H9 (cell line): ENCODE measurements at regions not wholly inside any gene's neighbourhood (a gene's known extent, or its start where the extent isn't known, plus 50 kb on each side); places are given as distances from the start of the nearest gene placed in this dataset.

Experiments used
- DNase-seq: peaks from one replicate; pipeline ENCODE4 v3.0.0-alpha.2; 2017
- H2AFZ ChIP-seq: one replicate; pipeline ENCODE4 v1.6.1; 2013; ENCODE audit warnings: mild to moderate bottlenecking, low read length, control low read depth, moderate library complexity
- H2AK5ac ChIP-seq: 2 replicates; pipeline ENCODE4 v1.6.1; 2013; ENCODE audit warnings: low read length, control low read depth, mixed read lengths; ENCODE audit not compliant: insufficient read length
- H2BK120ac ChIP-seq: one replicate; pipeline ENCODE4 v1.6.1; 2013; ENCODE audit warnings: low read depth, mild to moderate bottlenecking, low read length, control low read depth, inconsistent platforms; ENCODE audit not compliant: poor library complexity, severe bottlenecking
- H2BK12ac ChIP-seq: 2 replicates; pipeline ENCODE4 v1.6.1; 2013; ENCODE audit warnings: low read length, control low read depth, mixed read lengths, low read depth; ENCODE audit not compliant: insufficient read length
- H2BK15ac ChIP-seq: 2 replicates; pipeline ENCODE4 v1.6.1; 2013; ENCODE audit warnings: low read depth, low read length, control low read depth
- H2BK20ac ChIP-seq: one replicate; pipeline ENCODE4 v1.6.1; 2013; ENCODE audit warnings: low read depth, mild to moderate bottlenecking, low read length, control low read depth, inconsistent platforms; ENCODE audit not compliant: poor library complexity, severe bottlenecking
- H2BK5ac ChIP-seq: 2 replicates; pipeline ENCODE4 v1.6.1; 2013; ENCODE audit warnings: low read length, control low read depth, mixed read lengths; ENCODE audit not compliant: insufficient read length
- H3K14ac ChIP-seq: 2 replicates; pipeline ENCODE4 v1.6.1; 2013; ENCODE audit warnings: low read length, control low read depth; ENCODE audit not compliant: insufficient read depth
- H3K18ac ChIP-seq: 2 replicates; pipeline ENCODE4 v1.6.1; 2013; ENCODE audit warnings: low read depth, mild to moderate bottlenecking, mixed read lengths, low read length, control low read depth; ENCODE audit not compliant: insufficient read length
- H3K23ac ChIP-seq: 2 replicates; pipeline ENCODE4 v1.6.1; 2013; ENCODE audit warnings: low read length, control low read depth, mixed read lengths, low read depth; ENCODE audit not compliant: insufficient read length
- H3K23me2 ChIP-seq: 2 replicates; pipeline ENCODE4 v1.6.1; 2013; ENCODE audit warnings: low read depth, mild to moderate bottlenecking, mixed read lengths, low read length, control low read depth; ENCODE audit not compliant: insufficient read length, poor library complexity, severe bottlenecking
- H3K27ac ChIP-seq: 2 replicates; pipeline ENCODE4 v1.5.1; 2013; ENCODE audit warnings: low read length, control low read depth, mixed read lengths, low read depth; ENCODE audit not compliant: insufficient read length
- H3K27me3 ChIP-seq: 2 replicates; pipeline ENCODE4 v1.6.1; 2013; ENCODE audit warnings: low read length, control low read depth, inconsistent platforms; ENCODE audit not compliant: insufficient read depth
- H3K4ac ChIP-seq: 2 replicates; pipeline ENCODE4 v1.6.1; 2013; ENCODE audit warnings: low read depth, mild to moderate bottlenecking, control low read depth, inconsistent platforms, low read length, moderate library complexity
- H3K4me1 ChIP-seq: 2 replicates; pipeline ENCODE4 v1.6.1; 2013; ENCODE audit warnings: low read length, control low read depth, inconsistent platforms; ENCODE audit not compliant: insufficient read depth
- H3K4me2 ChIP-seq: 2 replicates; pipeline ENCODE4 v1.6.1; 2013; ENCODE audit warnings: low read length, control low read depth, mixed read lengths; ENCODE audit not compliant: insufficient read length, insufficient read depth
- H3K56ac ChIP-seq: 2 replicates; pipeline ENCODE4 v1.6.1; 2013; ENCODE audit warnings: low read depth, mild to moderate bottlenecking, mixed read lengths, low read length, control low read depth; ENCODE audit not compliant: insufficient read length
- H3K79me1 ChIP-seq: 2 replicates; pipeline ENCODE4 v1.6.1; 2013; ENCODE audit warnings: low read depth, mild to moderate bottlenecking, moderate library complexity, low read length, control low read depth, inconsistent platforms; ENCODE audit not compliant: insufficient read depth, poor library complexity, severe bottlenecking
- H3K79me2 ChIP-seq: 2 replicates; pipeline ENCODE4 v1.6.1; 2013; ENCODE audit warnings: low read length, control low read depth, inconsistent platforms; ENCODE audit not compliant: insufficient read depth
- H3K9ac ChIP-seq: 2 replicates; pipeline ENCODE4 v1.6.1; 2013; ENCODE audit warnings: low read length, control low read depth, mixed read lengths; ENCODE audit not compliant: insufficient read length; ENCODE audit errors: extremely low read depth
- H3K9me3 ChIP-seq: one replicate; pipeline ENCODE4 v1.6.1; 2013; ENCODE audit warnings: low read depth, low read length, inconsistent platforms; ENCODE audit not compliant: control insufficient read depth
- H3T11ph ChIP-seq: one replicate; pipeline ENCODE4 v1.6.1; 2013; ENCODE audit warnings: mild to moderate bottlenecking, low read length, control low read depth, inconsistent platforms
- H4K20me1 ChIP-seq: one replicate; pipeline ENCODE4 v1.6.1; 2013; ENCODE audit not compliant: control insufficient read depth, insufficient read length, insufficient read depth
- H4K5ac ChIP-seq: 2 replicates; pipeline ENCODE4 v1.6.1; 2013; ENCODE audit warnings: low read depth, mild to moderate bottlenecking, mixed read lengths, low read length, control low read depth; ENCODE audit not compliant: insufficient read length
- H4K8ac ChIP-seq: replicated peaks from 2 replicates; pipeline ENCODE4 v1.6.1; 2013; ENCODE audit warnings: low read length, control low read depth, mixed read lengths, low read depth; ENCODE audit not compliant: insufficient read length
- H4K91ac ChIP-seq: 2 replicates; pipeline ENCODE4 v1.6.1; 2013; ENCODE audit warnings: low read depth, mild to moderate bottlenecking, moderate library complexity, mixed read lengths, low read length, control low read depth; ENCODE audit not compliant: insufficient read length
- H3K27ac Mint-ChIP-seq, 3 experiments: 2 replicates in 2 of 3; 3 replicates in 1 of 3; pipeline ENCODE4 v1.8.0; 2020 to 2021; ENCODE audit warnings: mixed read lengths in 3 of 3, mild to moderate bottlenecking in 1 of 3, moderate library complexity in 1 of 3
- H3K27me3 Mint-ChIP-seq: 2 replicates; pipeline ENCODE4 v1.8.0; 2021; ENCODE audit warnings: low read depth, mild to moderate bottlenecking, moderate library complexity, mixed read lengths
- H3K36me3 Mint-ChIP-seq, 3 experiments: 2 replicates in 2 of 3; 3 replicates in 1 of 3; pipeline ENCODE4 v1.8.0; 2020 to 2021; ENCODE audit warnings: low read depth in 3 of 3, mixed read lengths in 3 of 3; ENCODE audit not compliant: insufficient read depth in 1 of 3
- H3K4me1 Mint-ChIP-seq, 2 experiments: 2 replicates each; pipeline ENCODE4 v1.8.0; 2020; ENCODE audit warnings: mixed read lengths in 2 of 2
- H3K4me3 Mint-ChIP-seq, 2 experiments: 2 replicates in 1 of 2; 3 replicates in 1 of 2; pipeline ENCODE4 v1.8.0; 2020 to 2021; ENCODE audit warnings: mild to moderate bottlenecking in 2 of 2, mixed read lengths in 2 of 2, moderate library complexity in 1 of 2
- H3K9me3 Mint-ChIP-seq, 2 experiments: 2 replicates in 1 of 2; 3 replicates in 1 of 2; pipeline ENCODE4 v1.8.0; 2020; ENCODE audit warnings: mild to moderate bottlenecking in 2 of 2, mixed read lengths in 2 of 2, moderate library complexity in 1 of 2
- CTCF ChIP-seq: fragments of 200-600 bp; sonication (generic); conservative IDR thresholded peaks from 3 replicates; pipeline ENCODE4 v1.8.0; 2021; ENCODE audit warnings: antibody characterized with exemption, mild to moderate bottlenecking
- WGBS: extraction: QIAGEN DNeasy Blood & Tissue Kit; methylation state at CpG from one replicate; pipeline ENCODE4 v1.1.7; 2013; ENCODE audit warnings: missing lambda C conversion rate, low lambda C conversion rate, mixed read lengths; ENCODE audit not compliant: insufficient read length; ENCODE audit errors: extremely low coverage; 5-methylcytosine and 5-hydroxymethylcytosine counted together

GRCh38 chrX:40331353-40331752 lies 233.6 kb upstream of the BCOR start:
- Histone ChIP-seq H3K27ac (no peak overlapping the region), H3K14ac (no peak overlapping the region), H3K9me3 (no peaks in the 10 kb centered on the region), H3K79me2 (no peaks in the 10 kb centered on the region), H2BK15ac (no peak overlapping the region), H4K8ac (no peak overlapping the region), H2BK12ac (no peak overlapping the region), H2BK120ac (no peak overlapping the region), H3K18ac (no peak overlapping the region), H2AFZ (no peak overlapping the region), H3K23me2 (no peaks in the 10 kb centered on the region), H3K4me1 (no peaks in the 10 kb centered on the region), H2BK5ac (no peak overlapping the region), H4K91ac (no peak overlapping the region), H3K56ac (no peak overlapping the region), H3K4ac (no peak overlapping the region), H3K9ac (no peak overlapping the region), H3K4me2 (no peak overlapping the region), H4K5ac (no peak overlapping the region), H3K27me3 (no peaks in the 10 kb centered on the region), H2AK5ac (no peak overlapping the region), H2BK20ac (no peak overlapping the region), H3T11ph (no peak overlapping the region), H4K20me1 (no peaks in the 10 kb centered on the region), H3K79me1 (no peaks in the 10 kb centered on the region), H3K23ac (no peak overlapping the region)
- peaks cover 8 to 14% of the 10 kb centered on the region in 2 experiments for H3K4me1 Mint-ChIP-seq
- no peak overlapping the region for H3K27ac Mint-ChIP-seq
- H3K4me3 Mint-ChIP-seq = no peak overlapping the region
- no peak for TF ChIP-seq CTCF
- peaks cover 0 to 5% (median 4%) of the 10 kb centered on the region in 3 experiments; a peak in 4 of 7 replicates for H3K36me3 Mint-ChIP-seq
- peaks cover 70 to 71% of the 10 kb centered on the region in 2 experiments for H3K9me3 Mint-ChIP-seq
- WGBS = no CpG with 5 or more reads among the region's 5 CpGs
- peaks cover 4% of the 10 kb centered on the region; the same call in 1 of the 2 replicates for H3K27me3 Mint-ChIP-seq
- no peak for DNase-seq
